SK-N-SH (cell line): ENCODE measurements at regions not wholly inside any gene's neighbourhood (a gene's known extent, or its start where the extent isn't known, plus 50 kb on each side); places are given as distances from the start of the nearest gene placed in this dataset.

ENCODE experiments used
- CTCF ChIA-PET: fragments of 300-600, 350-600 bp; formaldehyde crosslinking; extraction: SDS; loops from one replicate; lab custom pipeline; 2021; lab: Yijun Ruan, JAX
- POLR2A ChIA-PET: fragments of 350-600 bp; sonication (Branson Sonifier 250); formaldehyde crosslinking; extraction: SDS; loops from one replicate; lab custom pipeline; 2020; ENCODE audit warnings: antibody characterized with exemption, inconsistent platforms; lab: Yijun Ruan, JAX
- DNase-seq: peaks from one replicate; pipeline ENCODE4 v3.0.0; 2012
- H2AFZ ChIP-seq: fragments of 200-600 bp; sonication (generic); 2 replicates; pipeline ENCODE4 v1.8.1; 2016; ENCODE audit warnings: antibody characterized with exemption, mild to moderate bottlenecking, low read depth
- H3F3A ChIP-seq: fragments of 200-600 bp; sonication (generic); replicated peaks from 2 replicates; pipeline ENCODE3; 2016; ENCODE audit warnings: antibody characterized with exemption, mild to moderate bottlenecking; ENCODE audit not compliant: insufficient read depth
- H3K27ac ChIP-seq, 2 experiments: fragments of 200-500 bp in 1 of 2; fragments of 200-600 bp in 1 of 2; sonication (Bioruptor generic) in 1 of 2; sonication (generic), shearing (Covaris generic) in 1 of 2; 2 replicates each; pipeline versions ENCODE4 v1.5.1 to v1.6.1; 2014 to 2016; ENCODE audit warnings: low read depth in 2 of 2, inconsistent platforms in 1 of 2, low read length in 1 of 2, mild to moderate bottlenecking in 1 of 2, mixed read lengths in 1 of 2
- H3K27me3 ChIP-seq: fragments of 200-600 bp; sonication (generic), shearing (Covaris generic); 2 replicates; pipeline ENCODE4 v1.6.1; 2016; ENCODE audit warnings: mixed run types; ENCODE audit not compliant: insufficient read depth
- H3K36me3 ChIP-seq, 2 experiments: fragments of 200-500 bp in 1 of 2; fragments of 200-600 bp in 1 of 2; sonication (Bioruptor generic) in 1 of 2; sonication (generic) in 1 of 2; replicated peaks in 1 of 2; 2 replicates each; pipeline versions ENCODE3 to v1.5.1; 2014 to 2016; ENCODE audit warnings: low read length in 1 of 2, mild to moderate bottlenecking in 1 of 2; ENCODE audit not compliant: insufficient read depth in 2 of 2, control insufficient read depth in 1 of 2
- H3K4me1 ChIP-seq, 2 experiments: fragments of 200-500 bp in 1 of 2; fragments of 200-600 bp in 1 of 2; sonication (Bioruptor generic) in 1 of 2; sonication (generic), shearing (Covaris generic) in 1 of 2; 2 replicates each; pipeline versions ENCODE4 v1.5.1 to v1.6.1; 2014 to 2016; ENCODE audit warnings: low read depth in 1 of 2, low read length in 1 of 2, mixed run types in 1 of 2; ENCODE audit not compliant: insufficient read depth in 2 of 2, control insufficient read depth in 1 of 2
- H3K4me2 ChIP-seq: fragments of 200-600 bp; sonication (generic), shearing (Covaris generic); 2 replicates; pipeline ENCODE4 v1.6.1; 2017; ENCODE audit warnings: mixed run types
- H3K4me3 ChIP-seq, 2 experiments: fragments of 200-500 bp in 1 of 2; fragments of 200-600 bp in 1 of 2; sonication (Bioruptor generic) in 1 of 2; sonication (generic), shearing (Covaris generic) in 1 of 2; 2 replicates each; pipeline versions ENCODE4 v1.5.1 to v1.8.1; 2014 to 2016; ENCODE audit warnings: low read depth in 2 of 2, inconsistent platforms in 1 of 2, low read length in 1 of 2, mild to moderate bottlenecking in 1 of 2, mixed read lengths in 1 of 2, moderate library complexity in 1 of 2
- H3K79me2 ChIP-seq: fragments of 200-600 bp; sonication (generic); 2 replicates; pipeline ENCODE4 v1.8.1; 2017; ENCODE audit warnings: mild to moderate bottlenecking; ENCODE audit not compliant: insufficient read depth
- H3K9ac ChIP-seq: fragments of 200-600 bp; sonication (generic); 2 replicates; pipeline ENCODE4 v1.6.1; 2017; ENCODE audit warnings: mixed run types
- H3K9me2 ChIP-seq: fragments of 200-600 bp; sonication (generic); 2 replicates; pipeline ENCODE4 v1.6.1; 2017; ENCODE audit warnings: mixed run types
- H3K9me3 ChIP-seq: fragments of 200-600 bp; sonication (generic); 2 replicates; pipeline ENCODE4 v1.6.1; 2017; ENCODE audit warnings: mixed run types, mild to moderate bottlenecking, moderate library complexity
- H4K20me1 ChIP-seq: fragments of 200-600 bp; sonication (generic); 2 replicates; pipeline ENCODE4 v1.6.1; 2017; ENCODE audit warnings: mild to moderate bottlenecking, mixed run types; ENCODE audit not compliant: insufficient read depth
- FOXJ3 ChIP-seq: sonication (generic); formaldehyde crosslinking; IDR thresholded peaks from 2 replicates; pipeline ENCODE4 v1.5.1; 2020; ENCODE audit warnings: mild to moderate bottlenecking, missing genetic modification reagents
- GABPA ChIP-seq: IDR thresholded peaks from 2 replicates; pipeline ENCODE4 v1.4.0; 2012; ENCODE audit warnings: low read depth, mild to moderate bottlenecking
- GATA2 ChIP-seq: sonication (generic); formaldehyde crosslinking; IDR thresholded peaks from 2 replicates; pipeline ENCODE4 v1.5.0; 2020; ENCODE audit warnings: mild to moderate bottlenecking, missing genetic modification reagents
- MEF2A ChIP-seq: IDR thresholded peaks from 2 replicates; pipeline ENCODE4 v1.4.0; 2012; ENCODE audit warnings: low read depth, borderline replicate concordance
- NRF1 ChIP-seq: IDR thresholded peaks from 2 replicates; pipeline ENCODE4 v1.6.1; 2012; ENCODE audit warnings: low read depth, mild to moderate bottlenecking, low read length
- RAD21 ChIP-seq: IDR thresholded peaks from 2 replicates; pipeline ENCODE4 v1.6.1; 2012; ENCODE audit warnings: mild to moderate bottlenecking, low read length
- SMC3 ChIP-seq: IDR thresholded peaks from 2 replicates; pipeline ENCODE4 v1.6.1; 2012; ENCODE audit warnings: low read depth, low read length, improper control_type of control experiment
- TCF12 ChIP-seq: IDR thresholded peaks from 2 replicates; pipeline ENCODE4 v1.4.0; 2012
- TEAD4 ChIP-seq: IDR thresholded peaks from 2 replicates; pipeline ENCODE4 v1.4.0; 2012; ENCODE audit warnings: mild to moderate bottlenecking, borderline replicate concordance; ENCODE audit not compliant: insufficient read depth
- WGBS: methylation state at CpG from one replicate; pipeline ENCODE4 v1.1.6; 2017; ENCODE audit warnings: low lambda C conversion rate; 5-methylcytosine and 5-hydroxymethylcytosine counted together
- TF ChIP-seq, protein P1 (sequence below): fragments of 200-600 bp; sonication (generic); IDR thresholded peaks from 2 replicates; pipeline ENCODE4 v1.6.1; 2017; ENCODE audit warnings: antibody characterized with exemption, mild to moderate bottlenecking, moderate library complexity

DNA sequence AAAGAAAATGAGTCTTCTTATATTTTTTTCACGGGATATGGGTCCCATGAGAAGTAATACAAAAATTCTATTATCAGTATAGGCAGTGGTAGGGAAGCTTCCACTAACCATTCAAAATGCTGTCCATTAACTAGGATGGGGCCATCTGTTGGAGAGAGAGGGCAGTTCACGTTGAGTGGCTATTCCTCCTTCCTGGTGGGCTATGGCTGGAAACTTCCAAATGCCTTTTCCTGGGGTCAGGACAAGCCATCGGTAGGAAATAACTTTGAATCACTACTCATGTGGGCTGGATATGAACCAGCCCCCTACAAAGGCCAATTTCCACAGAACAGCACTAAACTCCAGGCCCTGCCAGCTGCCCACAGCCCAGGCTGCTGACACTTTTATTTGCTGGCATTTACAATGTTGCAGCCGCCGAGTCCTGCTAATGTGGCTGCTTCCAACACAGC lies 156.1 kb upstream of the HNRNPA3 start:
- CTCF ChIA-PET = interaction anchor here (0.6 to 3.2 kb wide), 25 partner anchors 10 to 930 kb away, joined by 3 to 20 read pairs (median 4); no protein-coding TSS in a partner anchor
- Histone ChIP-seq H3K9me2 (no peaks in the 10 kb centered on the region), H2AFZ (no peak overlapping the region), H3K4me2 (no peak overlapping the region), H4K20me1 (no peaks in the 10 kb centered on the region), H3K4me3 (no peak overlapping the region), H3K9me3 (no peaks in the 10 kb centered on the region), H3K27ac (no peak overlapping the region), H3K79me2 (no peaks in the 10 kb centered on the region), H3K36me3 (no peaks in the 10 kb centered on the region), H3F3A (no peaks in the 10 kb centered on the region), H3K27me3 (no peaks in the 10 kb centered on the region), H3K4me1 (peaks cover 0 to 5% of the 10 kb centered on the region in 2 experiments; a peak in 2 of 4 replicates), H3K9ac (no peak overlapping the region)
- peak; percentile 32; the same call in 1 of the 2 replicates for TF ChIP-seq SMC3
- TF ChIP-seq RAD21 = peak; percentile 62
- no peak for TF ChIP-seq TEAD4
- TF ChIP-seq, protein P1, sequence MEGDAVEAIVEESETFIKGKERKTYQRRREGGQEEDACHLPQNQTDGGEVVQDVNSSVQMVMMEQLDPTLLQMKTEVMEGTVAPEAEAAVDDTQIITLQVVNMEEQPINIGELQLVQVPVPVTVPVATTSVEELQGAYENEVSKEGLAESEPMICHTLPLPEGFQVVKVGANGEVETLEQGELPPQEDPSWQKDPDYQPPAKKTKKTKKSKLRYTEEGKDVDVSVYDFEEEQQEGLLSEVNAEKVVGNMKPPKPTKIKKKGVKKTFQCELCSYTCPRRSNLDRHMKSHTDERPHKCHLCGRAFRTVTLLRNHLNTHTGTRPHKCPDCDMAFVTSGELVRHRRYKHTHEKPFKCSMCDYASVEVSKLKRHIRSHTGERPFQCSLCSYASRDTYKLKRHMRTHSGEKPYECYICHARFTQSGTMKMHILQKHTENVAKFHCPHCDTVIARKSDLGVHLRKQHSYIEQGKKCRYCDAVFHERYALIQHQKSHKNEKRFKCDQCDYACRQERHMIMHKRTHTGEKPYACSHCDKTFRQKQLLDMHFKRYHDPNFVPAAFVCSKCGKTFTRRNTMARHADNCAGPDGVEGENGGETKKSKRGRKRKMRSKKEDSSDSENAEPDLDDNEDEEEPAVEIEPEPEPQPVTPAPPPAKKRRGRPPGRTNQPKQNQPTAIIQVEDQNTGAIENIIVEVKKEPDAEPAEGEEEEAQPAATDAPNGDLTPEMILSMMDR = peak; percentile 32; the same call in 1 of the 2 replicates
- no peak for TF ChIP-seq FOXJ3 (CRISPR knock-in tag)
- POLR2A ChIA-PET = no interaction called here
- peak; percentile 53 for DNase-seq
- WGBS = 55% methylated on average over 5 of the region's 5 CpGs

GRCh38 chr2:177058747-177059146 lies 153.8 kb upstream of the HNRNPA3 start:
- H3K36me3 ChIP-seq = no peaks in the 10 kb centered on the region
- peaks cover 0 to 3% of the 10 kb centered on the region in 2 experiments; a peak in 1 of 4 replicates for H3K4me1 ChIP-seq
- H3K4me3 ChIP-seq = no peak overlapping the region
- no peak overlapping the region for H3K9ac ChIP-seq
- H3K9me2 ChIP-seq = no peaks in the 10 kb centered on the region
- no peak overlapping the region for H2AFZ ChIP-seq
- no peaks in the 10 kb centered on the region for H3K79me2 ChIP-seq
- no peaks in the 10 kb centered on the region for H4K20me1 ChIP-seq
- TF ChIP-seq GATA2 (CRISPR knock-in tag) = peak; percentile 36; the same call in 1 of the 2 replicates
- no peak for TF ChIP-seq TCF12
- ChIA-PET CTCF (interaction anchor here (3.1 to 3.2 kb wide), 2 partner anchors 90 to 241 kb away, joined by 19 to 20 read pairs; no protein-coding TSS in a partner anchor), POLR2A (no interaction called here)
- H3K27ac ChIP-seq = no peak overlapping the region
- H3F3A ChIP-seq = no peaks in the 10 kb centered on the region
- H3K9me3 ChIP-seq = no peaks in the 10 kb centered on the region
- H3K4me2 ChIP-seq = no peak overlapping the region
- no peak for DNase-seq
- no peaks in the 10 kb centered on the region for H3K27me3 ChIP-seq

DNA sequence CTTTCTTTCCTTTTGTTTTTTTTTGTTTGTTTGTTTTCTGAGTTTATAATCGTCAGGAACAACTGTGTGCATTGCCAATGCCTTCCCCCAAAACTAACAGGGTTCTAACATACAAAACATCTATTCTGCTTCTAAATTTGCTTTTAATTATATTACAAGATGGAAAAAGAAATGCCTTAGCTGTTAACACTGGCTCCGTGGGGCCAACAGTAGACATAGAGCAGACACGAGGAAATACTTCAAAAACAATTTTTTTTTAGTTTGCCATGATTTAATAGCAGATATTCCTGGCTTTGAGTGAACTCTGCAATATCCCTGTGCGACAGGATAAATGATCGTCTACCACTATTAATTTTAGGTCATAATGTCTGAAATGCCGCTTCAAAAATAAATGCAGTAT lies 153.3 kb upstream of the HNRNPA3 start:
- no peak overlapping the region for H3K4me2 ChIP-seq

More for the DNA sequence above, 153.3 kb upstream of the HNRNPA3 start:
- no peaks in the 10 kb centered on the region for H3K36me3 ChIP-seq
- no peak for DNase-seq
- H3K4me3 ChIP-seq = no peak overlapping the region
- H3F3A ChIP-seq = no peaks in the 10 kb centered on the region
- TF ChIP-seq GABPA (no peak), RAD21 (no peak), MEF2A (no peak), NRF1 (no peak)
- H3K9me3 ChIP-seq = no peaks in the 10 kb centered on the region
- H3K4me1 ChIP-seq = peaks cover 0 to 3% of the 10 kb centered on the region in 2 experiments; a peak in 1 of 4 replicates
- no peaks in the 10 kb centered on the region for H4K20me1 ChIP-seq
- H3K27me3 ChIP-seq = no peaks in the 10 kb centered on the region
- 39% methylated on average over 6 of the region's 6 CpGs for WGBS
- ChIA-PET POLR2A (no interaction called here), CTCF (no interaction called here)
- H3K27ac ChIP-seq = no peak overlapping the region
- H3K9ac ChIP-seq = no peak overlapping the region
- no peak overlapping the region for H2AFZ ChIP-seq
- H3K9me2 ChIP-seq = no peaks in the 10 kb centered on the region
- no peaks in the 10 kb centered on the region for H3K79me2 ChIP-seq
